ENCODE measurements at regions not wholly inside any gene's neighbourhood (a gene's known extent, or its start where the extent isn't known, plus 50 kb on each side); places are given as distances from the start of the nearest gene placed in this dataset.
"Not testable (repeated sequence)": the region's sequence is repeated elsewhere in the genome, so short reads cannot be mapped to it uniquely, and the experiment has no call there.

DNA sequence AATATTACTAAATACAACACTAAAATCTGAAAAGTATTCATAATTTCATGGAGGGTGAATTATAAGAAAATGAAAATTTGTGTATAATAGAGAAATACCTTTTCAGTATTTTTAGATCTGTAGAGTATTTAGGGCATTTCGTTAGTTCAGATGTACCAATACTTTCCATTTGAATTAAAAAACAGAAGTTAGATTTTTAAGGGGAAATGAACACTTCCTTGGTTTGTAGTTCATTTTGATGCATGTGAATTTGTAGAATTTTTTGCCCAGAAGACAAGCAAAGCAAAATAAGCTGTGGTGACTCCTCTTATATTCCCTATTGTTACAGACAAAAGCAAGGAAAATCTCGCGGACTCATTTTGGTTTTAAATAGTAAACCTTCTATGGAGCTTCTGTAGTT is 209.0 kb upstream of the RPS23 start:
- Histone ChIP-seq H3K9ac (ENCODE audit: low read depth in 1 of 3, low read length in 3 of 3) (no peak overlapping the region), H3K4me1 (ENCODE audit: control insufficient read depth in 3 of 3, insufficient read depth in 3 of 3, low read length in 3 of 3) (no peaks in the 10 kb centered on the region), H3K9me3 (ENCODE audit: control insufficient read depth in 3 of 3, low read length in 3 of 3) (no peaks in the 10 kb centered on the region), H3K27ac (ENCODE audit: low read depth, low read length) (no peak overlapping the region), H3K4me3 (ENCODE audit: low read length in 3 of 3) (no peak overlapping the region), H3K27me3 (ENCODE audit: control insufficient read depth in 3 of 3, insufficient read depth in 3 of 3, low read length in 3 of 3) (no peaks in the 10 kb centered on the region), H3K36me3 (ENCODE audit: control insufficient read depth in 3 of 3, insufficient read depth in 3 of 3, low read length in 3 of 3) (no peaks in the 10 kb centered on the region)

DNA sequence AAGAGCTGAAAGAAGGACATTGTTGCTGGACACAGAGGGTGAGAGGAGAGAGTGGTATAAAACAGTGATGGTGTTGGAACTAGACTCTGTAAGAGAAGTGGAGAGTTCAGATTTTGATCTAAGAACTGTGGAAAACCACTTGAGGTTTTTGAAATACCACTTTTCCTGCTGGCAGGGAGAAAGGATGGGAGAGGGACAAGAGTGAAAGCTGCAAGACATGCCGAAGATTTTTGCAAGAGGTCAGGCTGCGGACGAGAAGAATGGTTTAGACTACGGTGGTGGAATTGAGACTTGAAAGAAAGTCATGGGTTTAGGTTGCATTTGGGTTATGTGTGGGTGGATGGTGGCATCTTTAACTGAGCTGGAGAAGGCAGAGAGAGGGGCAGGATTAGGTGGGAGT is 202.2 kb upstream of the RPS23 start:
- Histone ChIP-seq H3K4me3 (ENCODE audit: low read length in 3 of 3) (no peak overlapping the region), H3K9me3 (ENCODE audit: control insufficient read depth in 3 of 3, low read length in 3 of 3) (no peaks in the 10 kb centered on the region), H3K4me1 (ENCODE audit: control insufficient read depth in 3 of 3, insufficient read depth in 3 of 3, low read length in 3 of 3) (no peaks in the 10 kb centered on the region), H3K9ac (ENCODE audit: low read depth in 1 of 3, low read length in 3 of 3) (no peak overlapping the region), H3K27me3 (ENCODE audit: control insufficient read depth in 3 of 3, insufficient read depth in 3 of 3, low read length in 3 of 3) (no peaks in the 10 kb centered on the region), H3K27ac (ENCODE audit: low read depth, low read length) (no peak overlapping the region), H3K36me3 (ENCODE audit: control insufficient read depth in 3 of 3, insufficient read depth in 3 of 3, low read length in 3 of 3) (no peaks in the 10 kb centered on the region)

DNA sequence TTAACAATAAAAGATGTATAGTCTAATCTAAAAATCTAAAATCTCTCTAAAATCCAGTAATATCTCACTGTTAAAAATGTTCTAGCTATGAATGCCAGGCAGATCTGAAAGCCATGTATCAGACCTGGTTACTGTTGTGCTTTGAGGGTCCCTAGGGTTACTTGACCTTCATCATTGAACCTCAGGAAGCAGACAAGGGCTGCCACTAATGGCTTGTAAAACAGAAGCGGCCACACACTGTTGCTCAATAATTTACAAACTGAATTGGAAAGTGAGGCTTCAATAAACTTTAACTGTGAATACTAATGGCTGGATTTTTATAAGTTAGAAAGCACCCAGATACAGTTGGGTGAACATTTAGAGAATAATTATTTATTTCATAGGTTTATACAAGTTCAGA is 198.0 kb upstream of the RPS23 start:
- no peaks in the 10 kb centered on the region for H3K36me3 ChIP-seq (ENCODE audit: control insufficient read depth in 3 of 3, insufficient read depth in 3 of 3, low read length in 3 of 3)

DNA sequence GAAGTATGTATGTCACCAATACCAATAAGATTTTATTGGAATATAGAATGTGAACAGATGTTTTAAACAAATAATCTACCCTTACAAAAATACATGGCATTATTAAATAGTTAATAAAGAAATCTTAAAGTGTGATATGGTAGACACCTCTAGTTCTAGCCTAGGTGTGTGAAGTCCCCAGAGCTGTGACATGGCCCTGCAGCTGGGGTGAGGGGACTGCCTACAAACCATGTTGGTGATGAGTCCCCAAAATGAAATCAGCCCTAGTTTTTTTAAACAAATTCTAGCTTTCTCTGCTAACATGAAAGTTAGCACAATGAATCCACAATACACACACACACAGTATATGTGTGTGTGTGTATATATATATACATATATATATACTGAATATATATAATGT is 195.1 kb upstream of the RPS23 start:
- Histone ChIP-seq H3K4me3 (ENCODE audit: low read length in 3 of 3) (no peak overlapping the region), H3K36me3 (ENCODE audit: control insufficient read depth in 3 of 3, insufficient read depth in 3 of 3, low read length in 3 of 3) (no peaks in the 10 kb centered on the region), H3K27ac (ENCODE audit: low read depth, low read length) (no peak overlapping the region), H3K27me3 (ENCODE audit: control insufficient read depth in 3 of 3, insufficient read depth in 3 of 3, low read length in 3 of 3) (no peaks in the 10 kb centered on the region), H3K9me3 (ENCODE audit: control insufficient read depth in 3 of 3, low read length in 3 of 3) (no peaks in the 10 kb centered on the region), H3K9ac (ENCODE audit: low read depth in 1 of 3, low read length in 3 of 3) (no peak overlapping the region), H3K4me1 (ENCODE audit: control insufficient read depth in 3 of 3, insufficient read depth in 3 of 3, low read length in 3 of 3) (no peaks in the 10 kb centered on the region)

More for the DNA sequence above, 198.0 kb upstream of the RPS23 start:
- Histone ChIP-seq H3K27ac (ENCODE audit: low read depth, low read length) (no peak overlapping the region), H3K9ac (ENCODE audit: low read depth in 1 of 3, low read length in 3 of 3) (no peak overlapping the region), H3K4me1 (ENCODE audit: control insufficient read depth in 3 of 3, insufficient read depth in 3 of 3, low read length in 3 of 3) (no peaks in the 10 kb centered on the region), H3K9me3 (ENCODE audit: control insufficient read depth in 3 of 3, low read length in 3 of 3) (no peaks in the 10 kb centered on the region), H3K27me3 (ENCODE audit: control insufficient read depth in 3 of 3, insufficient read depth in 3 of 3, low read length in 3 of 3) (no peaks in the 10 kb centered on the region), H3K4me3 (ENCODE audit: low read length in 3 of 3) (no peak overlapping the region)

DNA sequence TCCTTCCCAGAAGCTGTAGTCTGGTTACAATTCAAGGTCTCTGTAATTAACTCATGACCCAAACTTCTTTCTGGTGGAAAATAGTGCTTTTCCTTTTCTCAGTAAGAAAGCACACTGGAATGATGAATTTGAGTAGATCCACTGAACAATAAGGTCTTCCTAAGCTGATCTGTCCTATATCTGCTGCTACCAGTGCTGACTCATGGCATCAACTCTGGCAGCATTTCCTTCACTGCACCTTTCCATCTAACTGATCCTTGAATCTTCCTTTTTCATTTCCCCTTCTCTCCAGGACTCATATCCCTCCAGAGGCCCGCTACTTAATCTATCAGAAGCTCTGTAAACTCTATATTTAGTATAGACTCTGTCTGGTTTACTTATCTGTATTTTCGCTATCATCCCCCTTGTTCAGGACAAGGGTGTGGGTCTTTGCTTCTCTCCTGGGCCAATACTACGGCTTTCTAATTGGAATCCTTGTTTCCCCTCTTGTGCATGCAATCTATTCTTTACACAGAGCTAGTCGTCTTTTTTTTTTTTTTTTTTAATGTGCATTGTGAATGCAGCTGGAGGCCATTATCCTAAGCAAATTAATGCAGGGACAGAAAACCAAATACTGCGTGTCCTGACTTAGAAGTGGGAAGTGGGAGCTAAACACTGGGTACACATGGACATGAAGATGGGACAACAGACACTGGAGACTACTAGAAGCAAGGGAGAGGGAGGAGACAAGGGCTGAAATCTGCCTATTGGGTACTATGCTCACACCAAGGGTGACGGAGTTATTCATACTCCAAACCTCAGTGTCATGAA is 192.2 kb upstream of the RPS23 start:
- Histone ChIP-seq H3K36me3 (ENCODE audit: control insufficient read depth in 3 of 3, insufficient read depth in 3 of 3, low read length in 3 of 3) (no peaks in the 10 kb centered on the region), H3K4me3 (ENCODE audit: low read length in 3 of 3) (no peak overlapping the region), H3K9ac (ENCODE audit: low read depth in 1 of 3, low read length in 3 of 3) (no peak overlapping the region), H3K4me1 (ENCODE audit: control insufficient read depth in 3 of 3, insufficient read depth in 3 of 3, low read length in 3 of 3) (no peaks in the 10 kb centered on the region), H3K27me3 (ENCODE audit: control insufficient read depth in 3 of 3, insufficient read depth in 3 of 3, low read length in 3 of 3) (no peaks in the 10 kb centered on the region), H3K9me3 (ENCODE audit: control insufficient read depth in 3 of 3, low read length in 3 of 3) (no peaks in the 10 kb centered on the region), H3K27ac (ENCODE audit: low read depth, low read length) (no peak overlapping the region)

DNA sequence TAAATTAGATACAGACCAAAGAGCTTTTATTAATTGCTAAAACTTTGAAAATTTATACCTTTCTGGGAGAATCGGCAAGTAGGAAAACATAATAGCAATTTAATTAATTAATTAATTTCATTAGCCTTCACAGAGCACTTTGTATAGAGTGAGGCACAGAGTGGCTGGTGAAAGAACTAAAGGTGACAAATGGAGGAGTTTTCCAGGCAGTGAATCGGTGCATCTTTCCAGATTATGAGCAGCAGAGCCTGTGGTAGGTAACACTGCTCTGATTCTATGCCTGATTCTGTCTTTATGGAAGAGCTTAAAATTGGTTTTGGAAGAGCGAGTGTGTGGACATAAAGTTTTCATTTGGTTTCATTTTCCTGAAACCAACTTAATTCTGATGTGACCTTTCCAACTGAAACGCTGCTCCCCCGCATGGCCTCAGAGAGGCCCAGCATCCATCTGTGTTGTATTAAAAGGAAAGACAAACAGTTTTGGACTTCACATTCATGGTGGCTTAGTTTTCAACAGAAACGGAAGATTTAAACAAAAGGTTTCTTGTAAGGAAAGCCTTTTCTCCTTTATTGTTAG is 188.9 kb upstream of the RPS23 start:
- Histone ChIP-seq H3K9ac (ENCODE audit: low read depth in 1 of 3, low read length in 3 of 3) (peak overlapping the region in 1 of 3 donors; percentile 70), H3K27me3 (ENCODE audit: control insufficient read depth in 3 of 3, insufficient read depth in 3 of 3, low read length in 3 of 3) (no peaks in the 10 kb centered on the region), H3K9me3 (ENCODE audit: control insufficient read depth in 3 of 3, low read length in 3 of 3) (no peaks in the 10 kb centered on the region), H3K4me3 (ENCODE audit: low read length in 3 of 3) (peak overlapping the region in 1 of 3 donors; percentile 70), H3K4me1 (ENCODE audit: control insufficient read depth in 3 of 3, insufficient read depth in 3 of 3, low read length in 3 of 3) (no peaks in the 10 kb centered on the region), H3K36me3 (ENCODE audit: control insufficient read depth in 3 of 3, insufficient read depth in 3 of 3, low read length in 3 of 3) (no peaks in the 10 kb centered on the region), H3K27ac (ENCODE audit: low read depth, low read length) (no peak overlapping the region)

DNA sequence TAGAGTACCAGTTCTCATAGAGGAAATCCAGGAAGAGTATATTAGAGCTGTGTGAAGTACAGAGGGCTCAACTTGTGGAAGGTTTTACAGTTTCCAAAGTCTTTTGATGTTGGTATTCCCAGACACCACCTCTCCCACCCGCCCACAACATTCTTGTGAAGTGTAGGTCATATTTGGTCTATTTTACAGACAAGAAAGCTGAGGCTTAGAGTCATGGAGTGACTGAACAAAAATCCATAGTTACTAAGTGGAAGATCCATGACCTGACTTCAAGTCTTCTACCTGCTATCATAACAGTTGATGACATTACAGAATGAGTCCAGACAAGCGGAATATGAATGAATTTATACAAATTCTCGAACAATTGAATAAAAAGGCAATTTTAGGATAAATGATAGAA is 187.1 kb upstream of the RPS23 start:
- peaks cover 0 to 3% (median 0%) of the 10 kb centered on the region in 3 donors for H3K9me3 ChIP-seq (ENCODE audit: control insufficient read depth in 3 of 3, low read length in 3 of 3)
- no peak overlapping the region for H3K27ac ChIP-seq (ENCODE audit: low read depth, low read length)
- H3K4me1 ChIP-seq (ENCODE audit: control insufficient read depth in 3 of 3, insufficient read depth in 3 of 3, low read length in 3 of 3), result no peaks in the 10 kb centered on the region
- no peak overlapping the region for H3K9ac ChIP-seq (ENCODE audit: low read depth in 1 of 3, low read length in 3 of 3)
- H3K27me3 ChIP-seq (ENCODE audit: control insufficient read depth in 3 of 3, insufficient read depth in 3 of 3, low read length in 3 of 3), result no peaks in the 10 kb centered on the region
- no peaks in the 10 kb centered on the region for H3K36me3 ChIP-seq (ENCODE audit: control insufficient read depth in 3 of 3, insufficient read depth in 3 of 3, low read length in 3 of 3)
- no peak overlapping the region for H3K4me3 ChIP-seq (ENCODE audit: low read length in 3 of 3)

DNA sequence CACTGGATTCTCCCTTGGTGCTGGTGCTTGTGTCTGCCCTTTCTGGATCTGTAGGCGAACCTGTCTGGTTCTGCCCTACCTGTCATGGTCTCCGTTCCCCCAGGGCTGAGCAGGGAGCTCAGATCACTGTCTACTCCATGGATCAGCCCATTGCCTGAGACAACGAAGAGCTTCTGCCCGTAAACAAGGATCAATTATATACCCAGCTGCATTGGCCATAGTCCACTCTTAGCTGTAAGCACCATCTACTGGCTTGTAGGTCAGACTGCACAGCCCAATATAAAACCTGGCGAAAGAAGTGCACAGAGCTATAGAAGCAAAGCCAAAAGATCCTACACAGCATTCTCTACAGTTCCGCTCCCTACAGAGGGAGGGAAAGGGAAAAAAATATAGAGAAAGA is 181.5 kb upstream of the RPS23 start:
- Histone ChIP-seq H3K27ac (ENCODE audit: low read depth, low read length) (no peak overlapping the region), H3K9me3 (ENCODE audit: control insufficient read depth in 3 of 3, low read length in 3 of 3) (peaks cover 0 to 3% (median 2%) of the 10 kb centered on the region in 3 donors), H3K9ac (ENCODE audit: low read depth in 1 of 3, low read length in 3 of 3) (no peak overlapping the region), H3K4me1 (ENCODE audit: control insufficient read depth in 3 of 3, insufficient read depth in 3 of 3, low read length in 3 of 3) (no peaks in the 10 kb centered on the region), H3K27me3 (ENCODE audit: control insufficient read depth in 3 of 3, insufficient read depth in 3 of 3, low read length in 3 of 3) (no peaks in the 10 kb centered on the region), H3K36me3 (ENCODE audit: control insufficient read depth in 3 of 3, insufficient read depth in 3 of 3, low read length in 3 of 3) (no peaks in the 10 kb centered on the region), H3K4me3 (ENCODE audit: low read length in 3 of 3) (no peak overlapping the region)

DNA sequence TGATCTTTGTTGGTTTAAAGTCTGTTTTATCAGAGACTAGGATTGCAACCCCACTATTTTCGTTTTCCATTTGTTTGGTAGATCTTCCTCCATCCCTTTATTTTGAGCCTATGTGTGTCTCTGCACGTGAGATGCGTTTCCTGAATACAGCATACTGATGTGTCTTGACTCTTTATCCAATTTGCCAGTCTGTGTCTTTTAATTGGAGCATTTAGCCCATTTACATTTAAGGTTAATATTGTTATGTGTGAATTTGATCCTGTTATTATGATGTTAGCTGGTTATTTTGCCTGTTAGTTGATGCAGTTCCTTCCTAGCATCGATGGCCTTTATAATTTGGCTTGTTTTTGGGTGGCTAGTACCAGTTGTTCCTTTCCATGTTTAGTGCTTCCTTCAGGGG is 177.2 kb upstream of the RPS23 start:
- not testable (repeated sequence) for H3K9ac ChIP-seq (ENCODE audit: low read depth in 1 of 3, low read length in 3 of 3); H3K27me3 ChIP-seq (ENCODE audit: control insufficient read depth in 3 of 3, insufficient read depth in 3 of 3, low read length in 3 of 3); H3K4me3 ChIP-seq (ENCODE audit: low read length in 3 of 3); H3K36me3 ChIP-seq (ENCODE audit: control insufficient read depth in 3 of 3, insufficient read depth in 3 of 3, low read length in 3 of 3); H3K4me1 ChIP-seq (ENCODE audit: control insufficient read depth in 3 of 3, insufficient read depth in 3 of 3, low read length in 3 of 3); H3K9me3 ChIP-seq (ENCODE audit: control insufficient read depth in 3 of 3, low read length in 3 of 3); H3K27ac ChIP-seq (ENCODE audit: low read depth, low read length)

DNA sequence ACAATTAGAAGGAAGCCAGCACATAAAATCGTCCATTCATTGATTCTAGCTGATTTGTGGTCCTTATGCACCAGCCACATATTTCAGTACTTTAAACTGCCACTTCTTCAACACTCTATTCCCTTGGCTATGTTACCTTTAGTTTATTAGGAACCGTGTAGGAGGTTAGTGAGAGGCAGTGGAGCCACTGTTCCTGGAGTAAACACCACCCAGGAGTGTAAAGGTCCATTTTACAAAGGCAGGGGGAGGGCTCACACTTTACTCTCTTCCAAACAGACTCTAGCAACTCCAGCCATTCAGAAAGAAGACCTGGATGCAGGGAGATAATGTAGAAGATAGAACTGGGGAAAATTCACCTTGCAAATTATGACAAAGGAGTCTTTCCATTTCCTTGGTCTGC is 170.2 kb upstream of the RPS23 start:
- Histone ChIP-seq H3K9me3 (ENCODE audit: control insufficient read depth in 3 of 3, low read length in 3 of 3) (peaks cover 0 to 2% (median 0%) of the 10 kb centered on the region in 3 donors), H3K9ac (ENCODE audit: low read depth in 1 of 3, low read length in 3 of 3) (no peak overlapping the region), H3K27ac (ENCODE audit: low read depth, low read length) (no peak overlapping the region), H3K27me3 (ENCODE audit: control insufficient read depth in 3 of 3, insufficient read depth in 3 of 3, low read length in 3 of 3) (no peaks in the 10 kb centered on the region), H3K4me1 (ENCODE audit: control insufficient read depth in 3 of 3, insufficient read depth in 3 of 3, low read length in 3 of 3) (peaks cover 0 to 11% (median 0%) of the 10 kb centered on the region in 3 donors), H3K4me3 (ENCODE audit: low read length in 3 of 3) (no peak overlapping the region), H3K36me3 (ENCODE audit: control insufficient read depth in 3 of 3, insufficient read depth in 3 of 3, low read length in 3 of 3) (no peaks in the 10 kb centered on the region)

Measured in skeletal muscle tissue (tissue), 3 donors.